T-cell (primary cell): ENCODE measurements at regions not wholly inside any gene's neighbourhood (a gene's known extent, or its start where the extent isn't known, plus 50 kb on each side); places are given as distances from the start of the nearest gene placed in this dataset.
A peak's percentile ranks its signal among the peaks of the same experiment; 100 is the strongest.

Source experiments
- ATAC-seq, 4 experiments: fragments of 200-7000 bp in 3 of 4; fragments of 150-1000 bp in 1 of 4; cut with Tn5 transposase; replicated peaks in 1 of 4; 1 replicate in 3 of 4; 2 replicates in 1 of 4; pipeline ENCODE4 v1.10.0; 2021; ENCODE audit warnings: moderate library complexity in 3 of 4, mild to moderate bottlenecking in 2 of 4, moderate number of reproducible peaks in 1 of 4
- CTCF ChIA-PET, 2 donors: fragments of 300-600 bp; sonication (Branson Sonifier 250); formaldehyde crosslinking; loops; one replicate each; lab custom pipeline; 2022; ENCODE audit warnings: antibody characterized with exemption in 2 of 2; lab: Charles Lee
- POLR2A ChIA-PET, 2 donors: fragments of 300-600 bp; sonication (Branson Sonifier 250); formaldehyde crosslinking; loops; one replicate each; lab custom pipeline; 2022; ENCODE audit warnings: antibody characterized with exemption in 2 of 2; lab: Charles Lee
- DNase-seq, 35 experiments: peaks; one replicate each; pipeline versions ENCODE4 v3.0.0 to v3.0.0-alpha.2; 2013 to 2023
- H3K27ac ChIP-seq: one replicate; pipeline ENCODE4 v1.5.1; 2013; ENCODE audit warnings: low read length
- H3K27me3 ChIP-seq, 2 experiments: replicated peaks in 1 of 2; 1 replicate in 1 of 2; 2 replicates in 1 of 2; pipeline versions ENCODE4 v1.6.1 to v1.7.0; 2013; ENCODE audit warnings: low read length in 1 of 2, mixed read lengths in 1 of 2; ENCODE audit not compliant: control insufficient read depth in 2 of 2, insufficient read depth in 2 of 2; ENCODE audit errors: extremely low read depth in 1 of 2
- H3K36me3 ChIP-seq, 2 donors: 1 replicate in 1 of 2; 2 replicates in 1 of 2; pipeline versions ENCODE4 v1.6.1 to v1.7.0; 2013; ENCODE audit warnings: low read length in 1 of 2; ENCODE audit not compliant: control insufficient read depth in 2 of 2, insufficient read depth in 1 of 2; ENCODE audit errors: extremely low read depth in 1 of 2
- H3K4me1 ChIP-seq, 2 experiments: 1 replicate in 1 of 2; 2 replicates in 1 of 2; pipeline versions ENCODE4 v1.6.1 to v1.7.0; 2013; ENCODE audit warnings: low read length in 2 of 2, mixed read lengths in 1 of 2; ENCODE audit not compliant: insufficient read depth in 2 of 2, control insufficient read depth in 1 of 2; ENCODE audit errors: extremely low read depth in 1 of 2
- H3K4me3 ChIP-seq, 2 donors: 1 replicate in 1 of 2; 2 replicates in 1 of 2; pipeline versions ENCODE4 v1.5.1 to v1.7.0; 2013; ENCODE audit warnings: mild to moderate bottlenecking in 2 of 2, low read length in 1 of 2, moderate library complexity in 1 of 2; ENCODE audit not compliant: control insufficient read depth in 1 of 2; ENCODE audit errors: extremely low read depth in 1 of 2
- H3K9me3 ChIP-seq: 2 replicates; pipeline ENCODE4 v1.7.0; 2013
- H3K27ac Mint-ChIP-seq, 2 donors: one replicate each; pipeline ENCODE4 v1.8.0; 2020 to 2021; ENCODE audit warnings: mild to moderate bottlenecking in 2 of 2, mixed read lengths in 2 of 2
- H3K27me3 Mint-ChIP-seq, 2 donors: one replicate each; pipeline ENCODE4 v1.8.0; 2021 to 2022; ENCODE audit warnings: mixed read lengths in 2 of 2
- H3K36me3 Mint-ChIP-seq: one replicate; pipeline ENCODE4 v1.8.0; 2021; ENCODE audit warnings: mixed read lengths
- H3K4me1 Mint-ChIP-seq, 3 donors: one replicate each; pipeline ENCODE4 v1.8.0; 2020 to 2022; ENCODE audit warnings: mixed read lengths in 3 of 3, mild to moderate bottlenecking in 1 of 3
- H3K4me3 Mint-ChIP-seq, 3 donors: one replicate each; pipeline ENCODE4 v1.8.0; 2020 to 2022; ENCODE audit warnings: mild to moderate bottlenecking in 3 of 3, mixed read lengths in 3 of 3, moderate library complexity in 3 of 3
- H3K9me3 Mint-ChIP-seq, 3 donors: one replicate each; pipeline ENCODE4 v1.8.0; 2020 to 2022; ENCODE audit warnings: mixed read lengths in 3 of 3
- WGBS: methylation state at CpG from one replicate; pipeline ENCODE4 v1.1.5; 2013; ENCODE audit warnings: missing lambda C conversion rate; ENCODE audit not compliant: insufficient coverage; 5-methylcytosine and 5-hydroxymethylcytosine counted together

DNA sequence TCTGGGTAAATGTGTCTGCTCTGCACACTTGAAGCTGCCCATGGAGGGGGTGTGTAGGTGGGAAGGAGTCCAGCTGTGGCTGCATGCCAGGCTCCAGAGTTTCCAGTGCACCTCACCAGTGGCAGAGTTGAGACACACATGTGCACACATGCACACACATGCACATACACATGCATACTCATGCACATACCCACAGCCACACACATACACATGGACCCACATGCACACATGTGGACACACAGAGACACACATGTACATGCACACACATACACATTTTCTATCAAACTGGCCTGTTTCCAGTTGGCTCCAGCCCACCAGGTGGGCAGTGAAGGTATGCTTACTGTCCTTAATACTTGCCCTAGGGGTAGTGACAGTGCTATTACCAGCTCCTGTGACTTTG is 99.7 kb downstream of the RAMP3 start:
- Histone ChIP-seq H3K4me3 (no peak overlapping the region), H3K27ac (no peak overlapping the region), H3K9me3 (no peaks in the 10 kb centered on the region), H3K27me3 (peaks cover 0 to 40% of the 10 kb centered on the region in 2 experiments), H3K36me3 (no peaks in the 10 kb centered on the region), H3K4me1 (peaks cover 0 to 6% of the 10 kb centered on the region in 2 experiments)
- Mint-ChIP-seq H3K9me3 (no peaks in the 10 kb centered on the region), H3K4me1 (peaks cover 3 to 5% (median 3%) of the 10 kb centered on the region in 3 donors), H3K4me3 (no peak overlapping the region), H3K36me3 (no peaks in the 10 kb centered on the region), H3K27me3 (peaks cover 32 to 42% of the 10 kb centered on the region in 2 donors), H3K27ac (no peak overlapping the region)
- ChIA-PET POLR2A (no interaction called here), CTCF (interaction anchor here in 1 of 2 donors (0.6 kb wide), 1 partner anchor 8 kb away, joined by 3 read pairs; no protein-coding TSS in a partner anchor)
- ATAC-seq (no peak), DNase-seq (no peak)

DNA sequence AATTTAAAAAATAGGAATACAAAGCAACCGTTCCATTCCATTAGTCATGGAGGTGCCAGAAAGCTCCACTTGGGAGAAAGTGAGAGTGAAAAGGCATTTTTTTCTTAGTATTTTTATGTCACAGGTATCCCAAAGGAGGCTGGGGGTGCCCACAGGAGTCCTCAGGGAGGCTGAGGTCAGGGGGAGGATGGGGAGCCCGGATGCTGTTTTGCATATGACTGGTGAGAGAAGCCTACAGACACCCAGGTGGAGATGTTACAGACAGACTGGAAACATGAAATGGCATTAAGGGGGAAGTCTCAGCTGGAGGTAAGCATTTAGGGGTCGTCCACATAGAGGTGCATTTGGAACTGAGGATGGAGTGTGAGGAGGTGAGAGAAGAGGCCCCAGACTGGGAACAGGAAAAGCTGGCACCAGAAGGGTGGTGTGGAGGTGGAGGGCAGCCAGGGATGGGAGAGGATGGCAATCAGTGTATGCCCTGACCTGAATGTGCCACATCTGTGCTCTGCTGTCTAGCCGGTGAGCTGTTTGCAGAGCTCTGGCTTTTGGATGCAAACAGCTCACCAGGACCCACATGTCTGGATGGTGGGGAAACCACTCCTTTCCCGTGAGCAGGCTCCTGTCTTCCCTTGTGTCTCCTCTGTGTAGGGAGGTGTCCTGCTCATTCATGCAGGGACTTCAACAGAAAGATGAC is 101.1 kb downstream of the RAMP3 start:
- Histone ChIP-seq H3K27me3 (peaks cover 0 to 36% of the 10 kb centered on the region in 2 experiments), H3K9me3 (no peaks in the 10 kb centered on the region), H3K36me3 (no peaks in the 10 kb centered on the region), H3K4me1 (peaks cover 0 to 6% of the 10 kb centered on the region in 2 experiments), H3K27ac (no peak overlapping the region), H3K4me3 (no peak overlapping the region)
- H3K27ac Mint-ChIP-seq, result no peak overlapping the region
- peaks cover 0 to 3% (median 3%) of the 10 kb centered on the region in 3 donors for H3K4me1 Mint-ChIP-seq
- 45% methylated on average over 4 of the region's 5 CpGs for WGBS
- peaks cover 0 to 5% (median 4%) of the 10 kb centered on the region in 3 donors for H3K9me3 Mint-ChIP-seq
- CTCF ChIA-PET, result interaction anchor here (0.5 to 0.9 kb wide), 3 partner anchors 27 to 528 kb away, joined by 3 to 6 read pairs (median 3); no protein-coding TSS in a partner anchor
- peaks cover 27 to 33% of the 10 kb centered on the region in 2 donors for H3K27me3 Mint-ChIP-seq
- ATAC-seq, result no peak
- POLR2A ChIA-PET, result no interaction called here
- H3K4me3 Mint-ChIP-seq, result no peak overlapping the region
- no peaks in the 10 kb centered on the region for H3K36me3 Mint-ChIP-seq
- no peak for DNase-seq

- H3K27ac ChIP-seq, result no peak overlapping the region
- ChIA-PET POLR2A (no interaction called here), CTCF (interaction anchor here in 1 of 2 donors (0.9 kb wide), 1 partner anchor 27 kb away, joined by 3 read pairs; no protein-coding TSS in a partner anchor)
- H3K4me1 ChIP-seq, result peaks cover 0 to 6% of the 10 kb centered on the region in 2 experiments
- DNase-seq (no peak), ATAC-seq (no peak)
- Mint-ChIP-seq H3K4me3 (no peak overlapping the region), H3K9me3 (peaks cover 0 to 5% (median 4%) of the 10 kb centered on the region in 3 donors), H3K27ac (no peak overlapping the region), H3K36me3 (no peaks in the 10 kb centered on the region), H3K4me1 (peaks cover 0 to 3% (median 3%) of the 10 kb centered on the region in 3 donors), H3K27me3 (peaks cover 24 to 29% of the 10 kb centered on the region in 2 donors)
- WGBS, result 100% methylated on average over 2 of the region's 4 CpGs
- no peak overlapping the region for H3K4me3 ChIP-seq
- H3K36me3 ChIP-seq, result no peaks in the 10 kb centered on the region
- H3K27me3 ChIP-seq, result peaks cover 0 to 36% of the 10 kb centered on the region in 2 experiments
- no peaks in the 10 kb centered on the region for H3K9me3 ChIP-seq
Measured at GRCh38 chr7:45259227-45259596, 101.6 kb downstream of the RAMP3 start.

GRCh38 chr7:45259966-45260646 is 102.5 kb downstream of the RAMP3 start:
- Histone ChIP-seq H3K4me1 (peaks cover 0 to 6% of the 10 kb centered on the region in 2 experiments), H3K36me3 (no peaks in the 10 kb centered on the region), H3K9me3 (no peaks in the 10 kb centered on the region), H3K4me3 (no peak overlapping the region), H3K27me3 (peaks cover 0 to 34% of the 10 kb centered on the region in 2 experiments), H3K27ac (no peak overlapping the region)
- WGBS, result 11% methylated on average over 21 of the region's 30 CpGs
- DNase-seq, result peak in 34 of 35 experiments; percentile 9 to 75 (median 51)
- H3K36me3 Mint-ChIP-seq, result no peaks in the 10 kb centered on the region
- H3K4me3 Mint-ChIP-seq, result no peak overlapping the region
- CTCF ChIA-PET, result interaction anchor here (0.9 to 1.0 kb wide), 2 partner anchors 106 to 107 kb away, joined by 3 to 4 read pairs; no protein-coding TSS in a partner anchor
- H3K9me3 Mint-ChIP-seq, result peaks cover 0 to 5% (median 4%) of the 10 kb centered on the region in 3 donors
- H3K27ac Mint-ChIP-seq, result no peak overlapping the region
- H3K27me3 Mint-ChIP-seq, result peaks cover 20 to 25% of the 10 kb centered on the region in 2 donors
- peaks cover 0 to 3% (median 3%) of the 10 kb centered on the region in 3 donors for H3K4me1 Mint-ChIP-seq
- POLR2A ChIA-PET, result no interaction called here
- ATAC-seq, result peak; percentile 63 to 77 (median 72)

GRCh38 chr7:45267262-45267661 is 109.7 kb downstream of the RAMP3 start:
- no peak overlapping the region for H3K27ac Mint-ChIP-seq
- ChIA-PET POLR2A (no interaction called here), CTCF (no interaction called here)
- H3K9me3 ChIP-seq, result no peaks in the 10 kb centered on the region
- peaks cover 2 to 15% of the 10 kb centered on the region in 2 experiments for H3K27me3 ChIP-seq
- ATAC-seq (no peak), DNase-seq (no peak)
- no peak overlapping the region for H3K4me3 ChIP-seq
- no peak overlapping the region for H3K4me3 Mint-ChIP-seq
- no peak overlapping the region for H3K27ac ChIP-seq
- WGBS, result 33% methylated on average over 4 of the region's 9 CpGs
- H3K4me1 Mint-ChIP-seq, result no peaks in the 10 kb centered on the region
- H3K4me1 ChIP-seq, result no peaks in the 10 kb centered on the region
- no peaks in the 10 kb centered on the region for H3K36me3 ChIP-seq
- peaks cover 0 to 5% (median 4%) of the 10 kb centered on the region in 3 donors for H3K9me3 Mint-ChIP-seq
- no peaks in the 10 kb centered on the region for H3K36me3 Mint-ChIP-seq
- peaks cover 14 to 22% of the 10 kb centered on the region in 2 donors for H3K27me3 Mint-ChIP-seq

- Mint-ChIP-seq H3K36me3 (no peaks in the 10 kb centered on the region), H3K4me1 (no peaks in the 10 kb centered on the region), H3K4me3 (no peak overlapping the region), H3K27me3 (peaks cover 14 to 22% of the 10 kb centered on the region in 2 donors), H3K27ac (no peak overlapping the region), H3K9me3 (peaks cover 0 to 3% (median 2%) of the 10 kb centered on the region in 3 donors)
- Histone ChIP-seq H3K9me3 (no peaks in the 10 kb centered on the region), H3K27me3 (peaks cover 2 to 15% of the 10 kb centered on the region in 2 experiments), H3K4me3 (no peak overlapping the region), H3K4me1 (no peaks in the 10 kb centered on the region), H3K27ac (no peak overlapping the region), H3K36me3 (no peaks in the 10 kb centered on the region)
- 66% methylated on average over 3 of the region's 3 CpGs for WGBS
- ChIA-PET CTCF (no interaction called here), POLR2A (no interaction called here)
- DNase-seq (no peak), ATAC-seq (no peak)
Measured at GRCh38 chr7:45268013-45268412, 110.4 kb downstream of the RAMP3 start.
